Thyroid gland (tissue), 4 donors: ENCODE measurements at regions not wholly inside any gene's neighbourhood (a gene's known extent, or its start where the extent isn't known, plus 50 kb on each side); places are given as distances from the start of the nearest gene placed in this dataset.

Experiments used
- CTCF ChIP-seq, 6 experiments: fragments of 200-600 bp in 3 of 6; fragments of 450-650 bp in 3 of 6; sonication (generic) in 3 of 6; IDR thresholded peaks; one replicate each; pipeline ENCODE4 v1.5.1; 2016 to 2019; ENCODE audit warnings: antibody characterized with exemption in 6 of 6, mild to moderate bottlenecking in 2 of 6, inconsistent platforms in 1 of 6, moderate library complexity in 1 of 6
- POLR2A ChIP-seq, 2 donors: fragments of 450-650 bp; IDR thresholded peaks; one replicate each; pipeline ENCODE4 v1.6.1; 2017; ENCODE audit warnings: antibody characterized with exemption in 2 of 2, mild to moderate bottlenecking in 2 of 2, moderate library complexity in 1 of 2

- TF ChIP-seq CTCF (IDR thresholded peaks at IDR 0.05) (no peak), POLR2A (IDR thresholded peaks at IDR 0.05) (no peak)
Observed at GRCh38 chr12:40635141-40635731, 57.0 kb upstream of the CNTN1 start.
